Hepatocyte (in vitro differentiated cells): ENCODE measurements at regions not wholly inside any gene's neighbourhood (a gene's known extent, or its start where the extent isn't known, plus 50 kb on each side); places are given as distances from the start of the nearest gene placed in this dataset.

Source experiments
- DNase-seq: peaks from one replicate; pipeline ENCODE4 v3.0.0-alpha.2; 2016; ENCODE audit warnings: low spot score
- H2AFZ ChIP-seq: fragments of 200-600 bp; sonication (generic); 2 replicates; pipeline ENCODE4 v1.6.0; 2016; ENCODE audit warnings: antibody characterized with exemption, mild to moderate bottlenecking
- H3K27ac ChIP-seq: fragments of 200-600 bp; sonication (generic); 2 replicates; pipeline ENCODE4 v1.5.1; 2016; ENCODE audit warnings: mild to moderate bottlenecking
- H3K27me3 ChIP-seq: fragments of 200-600 bp; sonication (generic); 2 replicates; pipeline ENCODE4 v1.6.1; 2016
- H3K36me3 ChIP-seq: fragments of 200-600 bp; sonication (generic); replicated peaks from 2 replicates; pipeline ENCODE4 v1.5.1; 2016; ENCODE audit warnings: low read depth; ENCODE audit not compliant: insufficient read depth
- H3K4me1 ChIP-seq: fragments of 200-600 bp; sonication (generic); 2 replicates; pipeline ENCODE4 v1.5.1; 2016; ENCODE audit warnings: mild to moderate bottlenecking, moderate library complexity; ENCODE audit not compliant: insufficient read depth
- H3K4me2 ChIP-seq: fragments of 200-600 bp; sonication (generic); 2 replicates; pipeline ENCODE4 v1.6.0; 2016
- H3K4me3 ChIP-seq: fragments of 200-600 bp; sonication (generic); 2 replicates; pipeline ENCODE4 v1.5.1; 2016; ENCODE audit warnings: mild to moderate bottlenecking
- H3K79me2 ChIP-seq: fragments of 200-600 bp; sonication (generic); 2 replicates; pipeline ENCODE4 v1.6.0; 2017; ENCODE audit warnings: mild to moderate bottlenecking
- H3K9me2 ChIP-seq: fragments of 200-600 bp; sonication (generic); replicated peaks from 2 replicates; pipeline ENCODE4 v1.6.0; 2017; ENCODE audit warnings: mild to moderate bottlenecking; ENCODE audit not compliant: insufficient read depth
- H3K9me3 ChIP-seq: fragments of 200-600 bp; sonication (generic); 2 replicates; pipeline ENCODE4 v1.5.1; 2016; ENCODE audit warnings: low read depth, mild to moderate bottlenecking
- H4K20me1 ChIP-seq: fragments of 200-600 bp; sonication (generic); 2 replicates; pipeline ENCODE4 v1.6.0; 2016; ENCODE audit warnings: mild to moderate bottlenecking; ENCODE audit not compliant: insufficient read depth, poor library complexity, severe bottlenecking
- EZH2 ChIP-seq: fragments of 200-600 bp; sonication (generic); IDR thresholded peaks from 2 replicates; pipeline ENCODE4 v1.6.1; 2016; ENCODE audit warnings: antibody characterized with exemption, mild to moderate bottlenecking, borderline replicate concordance
- EZH2phosphoT487 ChIP-seq: fragments of 200-600 bp; sonication (generic); IDR thresholded peaks from one replicate; pipeline ENCODE4 v1.6.1; 2018; ENCODE audit warnings: antibody characterized with exemption, mild to moderate bottlenecking, low read depth, moderate library complexity; ENCODE audit not compliant: unreplicated experiment, severe bottlenecking
- WGBS: methylation state at CpG from one replicate; pipeline ENCODE4 v1.1.6; 2016; ENCODE audit warnings: low lambda C conversion rate; ENCODE audit errors: missing lambda C conversion rate; 5-methylcytosine and 5-hydroxymethylcytosine counted together
- TF ChIP-seq, protein P1 (sequence below): fragments of 200-600 bp; sonication (generic); IDR thresholded peaks from 2 replicates; pipeline ENCODE4 v1.5.1; 2016; ENCODE audit warnings: antibody characterized with exemption, mild to moderate bottlenecking; ENCODE audit not compliant: poor library complexity

- TF ChIP-seq EZH2 = no peak
- TF ChIP-seq EZH2phosphoT487 = no peak
- TF ChIP-seq, protein P1, sequence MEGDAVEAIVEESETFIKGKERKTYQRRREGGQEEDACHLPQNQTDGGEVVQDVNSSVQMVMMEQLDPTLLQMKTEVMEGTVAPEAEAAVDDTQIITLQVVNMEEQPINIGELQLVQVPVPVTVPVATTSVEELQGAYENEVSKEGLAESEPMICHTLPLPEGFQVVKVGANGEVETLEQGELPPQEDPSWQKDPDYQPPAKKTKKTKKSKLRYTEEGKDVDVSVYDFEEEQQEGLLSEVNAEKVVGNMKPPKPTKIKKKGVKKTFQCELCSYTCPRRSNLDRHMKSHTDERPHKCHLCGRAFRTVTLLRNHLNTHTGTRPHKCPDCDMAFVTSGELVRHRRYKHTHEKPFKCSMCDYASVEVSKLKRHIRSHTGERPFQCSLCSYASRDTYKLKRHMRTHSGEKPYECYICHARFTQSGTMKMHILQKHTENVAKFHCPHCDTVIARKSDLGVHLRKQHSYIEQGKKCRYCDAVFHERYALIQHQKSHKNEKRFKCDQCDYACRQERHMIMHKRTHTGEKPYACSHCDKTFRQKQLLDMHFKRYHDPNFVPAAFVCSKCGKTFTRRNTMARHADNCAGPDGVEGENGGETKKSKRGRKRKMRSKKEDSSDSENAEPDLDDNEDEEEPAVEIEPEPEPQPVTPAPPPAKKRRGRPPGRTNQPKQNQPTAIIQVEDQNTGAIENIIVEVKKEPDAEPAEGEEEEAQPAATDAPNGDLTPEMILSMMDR = no peak
- Histone ChIP-seq H4K20me1 (no peaks in the 10 kb centered on the region), H3K79me2 (peaks cover 43% of the 10 kb centered on the region), H2AFZ (no peak overlapping the region), H3K9me2 (no peaks in the 10 kb centered on the region), H3K9me3 (no peaks in the 10 kb centered on the region), H3K27me3 (no peaks in the 10 kb centered on the region), H3K36me3 (no peaks in the 10 kb centered on the region), H3K27ac (peak overlapping the region; percentile 90), H3K4me3 (no peak overlapping the region), H3K4me2 (peak overlapping the region; percentile 19), H3K4me1 (peaks cover 24% of the 10 kb centered on the region)
- WGBS = 20% methylated on average over 9 of the region's 9 CpGs
- peak; percentile 83 for DNase-seq
Observed at GRCh38 chr3:141426404-141427034, 58.2 kb downstream of the ZBTB38 start.

DNA sequence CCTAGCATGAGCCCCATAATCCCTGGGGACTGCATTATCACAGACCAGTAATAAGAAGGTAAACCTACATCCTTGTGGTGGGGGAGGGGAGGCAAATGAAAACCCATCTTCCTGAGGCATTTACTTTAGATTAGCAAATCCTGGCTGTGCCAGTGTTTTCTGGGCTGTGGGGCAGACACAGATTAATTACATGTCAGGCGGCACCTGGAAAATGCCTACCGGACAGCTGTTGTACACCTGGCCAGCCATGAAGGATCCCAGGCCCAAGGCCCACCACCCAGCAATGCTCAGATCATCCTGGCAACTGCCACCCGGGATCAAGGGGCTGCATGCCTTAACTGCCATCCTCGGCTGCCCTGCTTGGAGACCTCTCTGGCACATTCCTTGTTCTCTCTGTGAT is 59.1 kb upstream of the RASA2 start:
- DNase-seq = no peak
- H3K36me3 ChIP-seq = no peaks in the 10 kb centered on the region
- no peak overlapping the region for H3K4me3 ChIP-seq
- H2AFZ ChIP-seq = no peak overlapping the region
- H4K20me1 ChIP-seq = no peaks in the 10 kb centered on the region
- peak overlapping the region; percentile 90 for H3K27ac ChIP-seq
- H3K4me2 ChIP-seq = no peak overlapping the region
- 94% methylated on average over 4 of the region's 4 CpGs for WGBS
- H3K4me1 ChIP-seq = peaks cover 29% of the 10 kb centered on the region
- H3K9me3 ChIP-seq = no peaks in the 10 kb centered on the region
- H3K27me3 ChIP-seq = no peaks in the 10 kb centered on the region
- no peaks in the 10 kb centered on the region for H3K9me2 ChIP-seq
- H3K79me2 ChIP-seq = peaks cover 48% of the 10 kb centered on the region
- TF ChIP-seq EZH2phosphoT487 = no peak
- no peak for TF ChIP-seq EZH2
- TF ChIP-seq, protein P1 = no peak

GRCh38 chr3:141429371-141430035 is 57.3 kb upstream of the RASA2 start:
- no peaks in the 10 kb centered on the region for H3K9me3 ChIP-seq
- WGBS = 82% methylated on average over 18 of the region's 18 CpGs
- H3K4me3 ChIP-seq = no peak overlapping the region
- H3K27me3 ChIP-seq = no peaks in the 10 kb centered on the region
- no peaks in the 10 kb centered on the region for H4K20me1 ChIP-seq
- TF ChIP-seq EZH2 = no peak
- TF ChIP-seq, protein P1 = no peak
- no peak for TF ChIP-seq EZH2phosphoT487
- H3K4me1 ChIP-seq = peaks cover 29% of the 10 kb centered on the region
- no peaks in the 10 kb centered on the region for H3K9me2 ChIP-seq
- H3K4me2 ChIP-seq = no peak overlapping the region
- DNase-seq = no peak
- no peaks in the 10 kb centered on the region for H3K36me3 ChIP-seq
- H3K79me2 ChIP-seq = peaks cover 48% of the 10 kb centered on the region
- no peak overlapping the region for H2AFZ ChIP-seq
- no peak overlapping the region for H3K27ac ChIP-seq
